Lower leg skin (tissue), 4 donors: ENCODE measurements at regions not wholly inside any gene's neighbourhood (a gene's known extent, or its start where the extent isn't known, plus 50 kb on each side); places are given as distances from the start of the nearest gene placed in this dataset.
"Not testable (repeated sequence)": the region's sequence is repeated elsewhere in the genome, so short reads cannot be mapped to it uniquely, and the experiment has no call there.

Source experiments
- DNase-seq, 2 donors: peaks; one replicate each; pipeline ENCODE4 v3.0.0-alpha.2; 2019; ENCODE audit warnings: low spot score in 2 of 2
- H3K4me3 ChIP-seq: fragments of 200-600 bp; sonication (generic); 2 replicates; pipeline ENCODE4 v1.5.1; 2017; ENCODE audit warnings: mild to moderate bottlenecking, low read depth; ENCODE audit not compliant: poor library complexity, severe bottlenecking
- CTCF ChIP-seq, 3 donors: fragments of 450-650 bp; IDR thresholded peaks; one replicate each; pipeline ENCODE4 v1.5.1; 2016; ENCODE audit warnings: antibody characterized with exemption in 3 of 3, mild to moderate bottlenecking in 3 of 3, moderate library complexity in 2 of 3
- POLR2A ChIP-seq, 2 donors: fragments of 450-650 bp; IDR thresholded peaks; one replicate each; pipeline ENCODE4 v1.6.1; 2016 to 2017; ENCODE audit warnings: antibody characterized with exemption in 2 of 2, mild to moderate bottlenecking in 1 of 2, moderate library complexity in 1 of 2
- WGBS, 2 donors: methylation state at CpG; one replicate each; pipeline ENCODE4 v1.1.5; 2018; 5-methylcytosine and 5-hydroxymethylcytosine counted together
- intact Hi-C: fragments of 100-400 bp; cut with DNase I; formaldehyde crosslinking; loops from one replicate; pipeline ENCODE4 v1.15.0; 2023; ENCODE audit warnings: low total_unique reads

DNA sequence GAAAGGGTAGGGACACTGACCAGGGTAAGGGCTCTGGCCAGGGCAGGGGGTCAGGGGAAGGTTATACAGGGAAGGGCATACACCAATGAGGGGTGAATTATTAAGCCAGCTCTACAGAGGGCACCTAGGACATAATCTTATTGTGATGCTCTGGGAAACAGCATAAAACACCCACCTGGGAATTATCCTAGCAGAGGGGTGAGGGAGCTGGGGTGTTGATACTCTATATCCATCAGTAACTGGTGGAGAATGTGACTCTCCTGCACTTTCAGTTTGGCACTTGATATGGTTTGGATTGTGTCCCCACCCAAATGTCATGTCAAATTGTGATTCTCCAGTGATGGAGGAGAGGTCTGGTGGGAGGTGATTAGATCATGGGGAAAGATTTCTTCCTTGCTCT is 291.2 kb downstream of the ASMT start:
- DNase-seq: peak in 1 of 2 donors; percentile 2
- H3K4me3 ChIP-seq: no peak overlapping the region
- TF ChIP-seq POLR2A (IDR thresholded peaks at IDR 0.05) (no peak), CTCF (IDR thresholded peaks at IDR 0.05) (no peak)
- intact Hi-C loops: no loop called here

GRCh38 chrX:1908996-1909395 is 294.1 kb downstream of the ASMT start:
- intact Hi-C loops, DNase-seq, H3K4me3 ChIP-seq: not testable (repeated sequence)
- WGBS, 2 donors: 89 to 93% methylated on average over 12 of the region's 12 CpGs

DNA sequence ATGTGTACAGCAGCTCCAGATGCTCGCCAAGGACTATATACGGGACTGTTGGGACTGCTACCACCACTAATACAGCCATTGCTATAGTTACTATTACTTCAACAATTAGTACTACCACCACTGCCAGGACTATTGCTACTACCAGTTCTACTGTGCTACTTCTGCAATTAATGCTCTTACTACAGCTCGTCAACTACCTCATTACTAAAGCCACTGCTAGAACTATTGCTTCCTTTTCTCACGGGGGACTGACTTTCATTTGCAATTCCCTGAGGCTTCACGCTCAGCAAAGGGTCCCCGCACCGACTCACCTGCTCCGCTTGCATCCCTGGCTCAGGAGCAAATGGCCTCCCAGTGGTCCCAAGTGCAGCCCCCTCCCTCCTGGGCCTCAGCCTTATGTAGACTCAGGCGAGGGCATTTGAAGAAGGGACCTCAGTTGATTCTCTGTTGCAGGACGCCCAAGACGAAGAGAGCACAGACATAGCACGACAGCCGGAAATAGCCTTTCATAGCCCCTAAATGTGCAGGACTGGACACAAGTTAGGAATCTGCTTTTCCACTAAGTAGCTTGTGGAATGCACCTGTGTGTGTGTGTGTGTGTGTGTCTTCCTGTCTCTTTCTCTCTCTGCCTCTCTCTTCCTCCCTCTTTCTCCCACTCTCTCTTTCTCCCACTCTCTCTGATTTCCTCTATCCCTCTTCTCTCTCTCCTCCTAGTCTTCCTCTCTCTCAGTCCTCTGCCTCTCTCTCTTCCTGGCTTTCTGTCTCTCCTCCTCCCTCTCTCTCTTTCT is 294.8 kb downstream of the ASMT start:
- DNase-seq: no peak
- intact Hi-C loops: no loop called here
- H3K4me3 ChIP-seq: no peak overlapping the region
- WGBS, 2 donors: 48% methylated on average over 13 of the region's 13 CpGs
- TF ChIP-seq CTCF (IDR thresholded peaks at IDR 0.05): no peak
- TF ChIP-seq POLR2A (IDR thresholded peaks at IDR 0.05): no peak

- intact Hi-C loops: no loop called here
- TF ChIP-seq POLR2A (IDR thresholded peaks at IDR 0.05) (no peak), CTCF (IDR thresholded peaks at IDR 0.05) (no peak)
- 64 to 80% methylated on average over 2 of the region's 2 CpGs for WGBS, 2 donors
Measured at GRCh38 chrX:1910207-1910470, 295.3 kb downstream of the ASMT start.

GRCh38 chrX:1911401-1912128 is 296.7 kb downstream of the ASMT start:
- intact Hi-C loops: no loop called here
- no peak for DNase-seq
- 49 to 59% methylated on average over 5 of the region's 5 CpGs for WGBS, 2 donors
- TF ChIP-seq POLR2A (IDR thresholded peaks at IDR 0.05) (no peak), CTCF (IDR thresholded peaks at IDR 0.05) (no peak)
- H3K4me3 ChIP-seq: no peak overlapping the region

More at GRCh38 chrX:1910207-1910470, 295.3 kb downstream of the ASMT start:
- no peak for DNase-seq
- no peak overlapping the region for H3K4me3 ChIP-seq

DNA sequence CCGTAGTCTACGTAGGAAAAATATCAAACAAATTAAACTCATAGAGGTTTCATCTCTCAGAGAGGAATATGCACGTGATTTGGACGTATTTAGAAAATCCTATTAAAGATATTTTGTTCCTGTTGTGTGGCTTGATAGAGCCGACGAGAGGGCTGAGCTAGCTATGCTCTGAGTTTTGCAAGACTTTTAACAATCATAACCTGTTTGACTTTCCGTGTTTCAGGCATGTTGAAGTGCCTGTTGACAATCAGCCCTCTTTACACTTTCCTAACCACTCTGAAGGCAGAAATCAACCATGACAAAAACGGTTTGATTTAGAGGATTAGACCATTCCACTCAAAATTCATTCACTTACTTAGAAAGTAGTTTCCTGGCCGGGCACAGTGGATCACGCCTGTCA is 297.3 kb downstream of the ASMT start:
- 85 to 87% methylated on average over 10 of the region's 10 CpGs for WGBS, 2 donors
- intact Hi-C loops: no loop called here
- TF ChIP-seq CTCF (IDR thresholded peaks at IDR 0.05): no peak
- no peak for TF ChIP-seq POLR2A (IDR thresholded peaks at IDR 0.05)
- DNase-seq: no peak
- no peak overlapping the region for H3K4me3 ChIP-seq
